Activated naive CD4-positive, alpha-beta T cell treated with anti-CD3 and anti-CD28 coated beads, Interleukin-2, amount 50 U/mL, for 24 hours (primary cell): ENCODE measurements at regions not wholly inside any gene's neighbourhood (a gene's known extent, or its start where the extent isn't known, plus 50 kb on each side); places are given as distances from the start of the nearest gene placed in this dataset.

Source experiments
- H3K27ac Mint-ChIP-seq: one replicate; pipeline ENCODE4 v1.8.0; 2021; ENCODE audit warnings: mild to moderate bottlenecking, mixed read lengths
- H3K27me3 Mint-ChIP-seq: one replicate; pipeline ENCODE4 v1.8.0; 2021; ENCODE audit warnings: mixed read lengths
- H3K36me3 Mint-ChIP-seq: one replicate; pipeline ENCODE4 v1.8.0; 2021; ENCODE audit warnings: mixed read lengths
- H3K4me1 Mint-ChIP-seq: one replicate; pipeline ENCODE4 v1.8.0; 2021; ENCODE audit warnings: mixed read lengths
- H3K4me3 Mint-ChIP-seq: one replicate; pipeline ENCODE4 v1.8.0; 2021; ENCODE audit warnings: mild to moderate bottlenecking, mixed read lengths
- H3K9me3 Mint-ChIP-seq: one replicate; pipeline ENCODE4 v1.8.0; 2021; ENCODE audit warnings: mixed read lengths

DNA sequence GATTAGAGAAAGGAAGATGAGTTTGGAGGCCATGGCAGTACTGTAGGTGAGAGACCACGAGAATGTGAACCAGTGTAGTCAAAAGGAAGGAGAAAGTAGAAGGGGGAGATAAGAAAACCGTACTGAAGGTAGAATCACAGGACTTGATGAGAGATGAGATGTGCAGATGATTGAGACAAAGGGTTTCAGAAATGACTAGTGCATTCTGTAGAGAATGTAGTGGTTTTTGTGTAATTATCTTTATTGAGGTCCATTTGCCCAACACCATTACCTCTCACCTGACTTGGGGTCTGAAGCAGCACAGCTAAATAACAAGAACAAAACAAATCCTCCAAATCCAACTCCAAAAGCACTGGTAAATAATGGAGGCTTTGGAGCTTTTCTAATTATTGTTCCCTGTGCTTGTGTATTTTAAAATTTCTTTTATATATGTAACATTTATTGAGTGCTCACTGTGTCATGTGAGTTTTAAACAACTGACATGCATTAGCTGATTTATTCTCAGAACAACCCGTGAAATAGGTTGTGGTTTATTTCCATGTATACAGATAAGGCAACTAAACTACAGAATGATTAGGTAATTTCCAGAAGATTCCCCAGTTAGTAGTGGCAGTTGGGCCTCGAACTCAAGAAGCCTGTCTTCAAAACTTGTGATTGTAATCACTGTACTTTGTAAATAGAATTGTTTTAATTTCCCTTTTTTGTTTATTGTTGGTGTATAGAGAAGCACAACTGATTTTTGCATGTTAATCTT, 390.0 kb downstream of the AEBP2 start:
- H3K27me3 Mint-ChIP-seq = no peaks in the 10 kb centered on the region
- H3K9me3 Mint-ChIP-seq = peaks cover 9% of the 10 kb centered on the region
- no peak overlapping the region for H3K27ac Mint-ChIP-seq
- H3K4me3 Mint-ChIP-seq = no peak overlapping the region
- H3K4me1 Mint-ChIP-seq = no peaks in the 10 kb centered on the region
- H3K36me3 Mint-ChIP-seq = no peaks in the 10 kb centered on the region

- Mint-ChIP-seq H3K36me3 (no peaks in the 10 kb centered on the region), H3K27ac (no peak overlapping the region), H3K9me3 (peaks cover 9% of the 10 kb centered on the region), H3K27me3 (no peaks in the 10 kb centered on the region), H3K4me3 (no peak overlapping the region), H3K4me1 (no peaks in the 10 kb centered on the region)
These were observed 391.2 kb downstream of the AEBP2 start for GRCh38 chr12:19830446-19830845.

DNA sequence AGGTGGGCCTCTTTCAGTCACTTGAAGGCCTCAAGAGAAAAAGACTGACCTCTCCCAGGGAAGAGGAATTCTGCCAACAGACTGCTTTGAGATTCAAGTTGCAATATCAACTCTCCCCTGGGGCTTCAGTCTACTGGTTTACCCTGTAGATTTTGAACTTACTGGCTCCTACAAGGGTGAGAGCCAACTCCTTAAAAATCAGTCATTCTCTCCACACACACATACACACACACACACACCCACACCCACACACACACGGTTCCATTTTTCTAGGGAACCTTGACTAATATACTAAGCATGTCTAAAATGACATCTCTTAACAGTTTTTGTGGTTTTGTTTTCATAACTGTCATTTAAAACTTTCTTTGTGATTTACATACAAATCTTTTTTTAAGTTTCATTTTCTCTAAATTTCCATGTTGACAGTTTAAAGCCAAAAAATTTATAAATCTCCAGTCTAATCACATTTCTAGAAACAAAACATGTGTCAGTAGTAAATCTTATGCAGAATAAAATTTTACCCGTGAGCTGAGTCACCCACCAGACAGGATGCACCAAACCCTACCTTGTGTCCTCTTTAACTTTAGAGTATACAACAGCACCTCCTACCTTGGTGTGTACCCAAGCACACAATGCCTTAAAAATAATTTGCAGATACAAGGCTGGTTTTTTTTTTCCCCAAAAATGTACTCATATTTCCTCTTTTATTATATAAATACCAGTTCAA, 394.6 kb downstream of the AEBP2 start:
- H3K27ac Mint-ChIP-seq = no peak overlapping the region
- H3K4me1 Mint-ChIP-seq = no peaks in the 10 kb centered on the region
- no peaks in the 10 kb centered on the region for H3K9me3 Mint-ChIP-seq
- H3K27me3 Mint-ChIP-seq = no peaks in the 10 kb centered on the region
- no peak overlapping the region for H3K4me3 Mint-ChIP-seq
- H3K36me3 Mint-ChIP-seq = no peaks in the 10 kb centered on the region

- no peaks in the 10 kb centered on the region for H3K36me3 Mint-ChIP-seq
- no peaks in the 10 kb centered on the region for H3K27me3 Mint-ChIP-seq
- no peaks in the 10 kb centered on the region for H3K4me1 Mint-ChIP-seq
- no peak overlapping the region for H3K27ac Mint-ChIP-seq
- no peak overlapping the region for H3K4me3 Mint-ChIP-seq
- no peaks in the 10 kb centered on the region for H3K9me3 Mint-ChIP-seq
These were observed 395.3 kb downstream of the AEBP2 start for GRCh38 chr12:19834592-19834991.

GRCh38 chr12:19836056-19836455, 396.8 kb downstream of the AEBP2 start:
- Mint-ChIP-seq H3K4me1 (no peaks in the 10 kb centered on the region), H3K4me3 (no peak overlapping the region), H3K9me3 (no peaks in the 10 kb centered on the region), H3K27me3 (no peaks in the 10 kb centered on the region), H3K27ac (no peak overlapping the region), H3K36me3 (no peaks in the 10 kb centered on the region)

DNA sequence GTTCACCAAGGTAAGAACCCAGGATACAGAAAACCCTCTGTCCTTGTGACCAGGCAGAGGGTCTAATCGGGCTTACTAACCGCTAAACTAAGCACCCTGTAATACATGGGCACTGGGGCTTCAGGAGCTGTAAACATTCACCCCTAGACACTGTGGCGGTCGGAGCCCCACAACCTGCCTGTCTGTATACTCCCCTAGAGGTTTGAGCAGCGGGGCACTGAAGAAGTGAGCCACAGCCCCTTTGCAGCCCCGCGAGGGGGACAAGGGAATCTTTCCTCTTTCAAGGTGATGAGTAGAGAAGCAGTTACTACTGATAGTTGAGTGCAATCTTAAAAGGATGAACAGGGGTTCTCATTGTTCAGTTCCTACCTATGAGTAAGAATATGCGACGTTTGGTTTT, 397.2 kb downstream of the AEBP2 start:
- Mint-ChIP-seq H3K9me3 (no peaks in the 10 kb centered on the region), H3K27ac (no peak overlapping the region), H3K4me1 (no peaks in the 10 kb centered on the region), H3K36me3 (no peaks in the 10 kb centered on the region), H3K4me3 (no peak overlapping the region), H3K27me3 (no peaks in the 10 kb centered on the region)

- no peaks in the 10 kb centered on the region for H3K4me1 Mint-ChIP-seq
- H3K36me3 Mint-ChIP-seq = no peaks in the 10 kb centered on the region
- no peaks in the 10 kb centered on the region for H3K9me3 Mint-ChIP-seq
- no peaks in the 10 kb centered on the region for H3K27me3 Mint-ChIP-seq
- no peak overlapping the region for H3K4me3 Mint-ChIP-seq
- no peak overlapping the region for H3K27ac Mint-ChIP-seq
These were observed 398.3 kb downstream of the AEBP2 start for GRCh38 chr12:19837543-19837942.

GRCh38 chr12:19841451-19841850, 402.2 kb downstream of the AEBP2 start:
- H3K4me1 Mint-ChIP-seq = no peaks in the 10 kb centered on the region
- no peak overlapping the region for H3K4me3 Mint-ChIP-seq
- peaks cover 5% of the 10 kb centered on the region for H3K9me3 Mint-ChIP-seq
- H3K27me3 Mint-ChIP-seq = no peaks in the 10 kb centered on the region
- H3K27ac Mint-ChIP-seq = no peak overlapping the region
- no peaks in the 10 kb centered on the region for H3K36me3 Mint-ChIP-seq

- Mint-ChIP-seq H3K4me1 (no peaks in the 10 kb centered on the region), H3K27me3 (no peaks in the 10 kb centered on the region), H3K9me3 (peaks cover 7% of the 10 kb centered on the region), H3K36me3 (no peaks in the 10 kb centered on the region), H3K27ac (no peak overlapping the region), H3K4me3 (no peak overlapping the region)
These were observed 402.8 kb downstream of the AEBP2 start for GRCh38 chr12:19842116-19842515.

GRCh38 chr12:19844224-19844623, 404.9 kb downstream of the AEBP2 start:
- H3K4me1 Mint-ChIP-seq = no peaks in the 10 kb centered on the region
- H3K9me3 Mint-ChIP-seq = peaks cover 15% of the 10 kb centered on the region
- peaks cover 2% of the 10 kb centered on the region for H3K27me3 Mint-ChIP-seq
- no peak overlapping the region for H3K27ac Mint-ChIP-seq
- no peaks in the 10 kb centered on the region for H3K36me3 Mint-ChIP-seq
- no peak overlapping the region for H3K4me3 Mint-ChIP-seq

DNA sequence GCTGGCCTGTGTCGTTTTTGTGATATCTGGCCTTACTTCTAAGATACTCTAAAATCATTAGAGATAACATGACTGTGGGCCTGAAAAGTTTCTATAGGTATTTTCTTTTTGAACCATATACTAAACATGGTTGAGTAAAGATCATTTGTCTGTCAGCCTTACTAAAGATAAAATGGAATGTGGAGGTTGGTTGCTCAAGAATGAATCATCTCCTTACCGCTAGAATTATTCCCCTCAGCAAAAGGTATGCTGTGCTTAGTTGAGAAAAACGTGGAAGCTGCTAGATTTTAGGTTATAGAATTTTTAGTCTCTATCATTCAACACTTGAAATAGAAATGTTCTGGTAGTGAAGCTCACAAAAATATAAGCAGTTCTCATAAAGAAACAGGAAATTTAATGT, 407.3 kb downstream of the AEBP2 start:
- H3K4me1 Mint-ChIP-seq = no peaks in the 10 kb centered on the region
- H3K4me3 Mint-ChIP-seq = no peak overlapping the region
- H3K27ac Mint-ChIP-seq = no peak overlapping the region
- H3K27me3 Mint-ChIP-seq = peaks cover 2% of the 10 kb centered on the region
- peaks cover 15% of the 10 kb centered on the region for H3K9me3 Mint-ChIP-seq
- H3K36me3 Mint-ChIP-seq = no peaks in the 10 kb centered on the region

- no peaks in the 10 kb centered on the region for H3K4me1 Mint-ChIP-seq
- H3K27ac Mint-ChIP-seq = no peak overlapping the region
- H3K36me3 Mint-ChIP-seq = no peaks in the 10 kb centered on the region
- peaks cover 2% of the 10 kb centered on the region for H3K27me3 Mint-ChIP-seq
- peaks cover 15% of the 10 kb centered on the region for H3K9me3 Mint-ChIP-seq
- no peak overlapping the region for H3K4me3 Mint-ChIP-seq
These were observed 408.2 kb downstream of the AEBP2 start for GRCh38 chr12:19847294-19848059.

DNA sequence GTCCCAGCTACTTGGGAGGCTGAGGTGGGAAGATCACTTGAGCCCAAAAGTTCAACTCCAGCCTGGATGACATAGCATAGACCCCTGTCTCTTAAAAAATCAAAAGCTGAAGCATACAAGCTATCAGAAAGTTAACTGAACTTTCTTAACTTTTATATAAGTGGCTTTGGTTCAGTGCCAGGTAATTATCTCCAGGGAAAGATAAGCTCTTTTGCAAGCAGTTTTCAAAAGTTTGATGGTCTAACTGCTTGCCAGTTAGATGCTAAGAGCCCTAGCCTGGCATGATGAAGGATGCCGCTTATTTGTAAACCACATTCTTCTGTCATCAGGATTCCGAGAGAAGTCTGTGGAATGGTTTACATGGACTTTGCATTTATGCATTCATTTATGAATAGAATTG, 409.1 kb downstream of the AEBP2 start:
- no peaks in the 10 kb centered on the region for H3K4me1 Mint-ChIP-seq
- peaks cover 2% of the 10 kb centered on the region for H3K27me3 Mint-ChIP-seq
- H3K4me3 Mint-ChIP-seq = no peak overlapping the region
- peaks cover 15% of the 10 kb centered on the region for H3K9me3 Mint-ChIP-seq
- no peaks in the 10 kb centered on the region for H3K36me3 Mint-ChIP-seq
- no peak overlapping the region for H3K27ac Mint-ChIP-seq

DNA sequence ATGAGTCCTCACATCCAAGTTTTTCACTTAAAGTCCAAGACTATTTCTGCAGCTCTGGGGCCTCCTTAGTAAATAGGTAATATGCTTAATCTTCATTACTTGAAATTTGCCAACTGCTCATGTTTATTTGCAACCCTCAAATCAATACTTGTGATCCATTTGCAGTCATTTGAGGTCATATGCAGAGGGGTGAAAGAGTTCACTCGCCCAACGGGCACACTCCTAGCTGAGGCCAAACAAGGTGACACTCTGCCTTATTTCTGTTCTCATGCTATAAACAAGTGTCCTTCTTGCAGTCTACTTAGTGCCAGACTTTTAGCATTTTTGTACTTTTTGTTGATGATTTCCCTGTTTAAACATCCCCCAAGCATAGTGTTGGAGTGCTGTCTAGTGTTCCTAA, 409.9 kb downstream of the AEBP2 start:
- peaks cover 15% of the 10 kb centered on the region for H3K9me3 Mint-ChIP-seq
- peaks cover 2% of the 10 kb centered on the region for H3K27me3 Mint-ChIP-seq
- H3K36me3 Mint-ChIP-seq = no peaks in the 10 kb centered on the region
- no peaks in the 10 kb centered on the region for H3K4me1 Mint-ChIP-seq
- no peak overlapping the region for H3K27ac Mint-ChIP-seq
- no peak overlapping the region for H3K4me3 Mint-ChIP-seq

- no peak overlapping the region for H3K27ac Mint-ChIP-seq
- H3K4me3 Mint-ChIP-seq = no peak overlapping the region
- no peaks in the 10 kb centered on the region for H3K4me1 Mint-ChIP-seq
- H3K36me3 Mint-ChIP-seq = no peaks in the 10 kb centered on the region
- peaks cover 15% of the 10 kb centered on the region for H3K9me3 Mint-ChIP-seq
- H3K27me3 Mint-ChIP-seq = peaks cover 2% of the 10 kb centered on the region
These were observed 411.2 kb downstream of the AEBP2 start for GRCh38 chr12:19850346-19851065.
